ENCODE measurements at regions not wholly inside any gene's neighbourhood (a gene's known extent, or its start where the extent isn't known, plus 50 kb on each side); places are given as distances from the start of the nearest gene placed in this dataset.
"Not testable (repeated sequence)": the region's sequence is repeated elsewhere in the genome, so short reads cannot be mapped to it uniquely, and the experiment has no call there.

GRCh38 chr2:228927028-228928010 is 343.8 kb downstream of the PID1 start:
- no peak for DNase-seq (ENCODE audit: extremely low read depth, insufficient read length)
- Histone ChIP-seq H3K36me3 (ENCODE audit: control insufficient read depth, insufficient read depth, low read length) (no peaks in the 10 kb centered on the region), H3K27me3 (replicated peaks; ENCODE audit: control insufficient read depth, insufficient read depth, low read length) (no peaks in the 10 kb centered on the region), H3K4me3 (replicated peaks; ENCODE audit: low read depth, low read length) (no peak overlapping the region)
- no peak for TF ChIP-seq CTCF (IDR thresholded peaks at IDR 0.05; ENCODE audit: insufficient read depth, low read length, poor library complexity, severe bottlenecking)

GRCh38 chr2:228919808-228920207 is 351.3 kb downstream of the PID1 start:
- Histone ChIP-seq H3K36me3 (ENCODE audit: control insufficient read depth, insufficient read depth, low read length) (no peaks in the 10 kb centered on the region), H3K27me3 (replicated peaks; ENCODE audit: control insufficient read depth, insufficient read depth, low read length) (no peaks in the 10 kb centered on the region), H3K4me3 (replicated peaks; ENCODE audit: low read depth, low read length) (no peak overlapping the region)
- no peak for DNase-seq (ENCODE audit: extremely low read depth, insufficient read length)
- no peak for TF ChIP-seq CTCF (IDR thresholded peaks at IDR 0.05; ENCODE audit: insufficient read depth, low read length, poor library complexity, severe bottlenecking)

- H3K27me3 ChIP-seq (replicated peaks; ENCODE audit: control insufficient read depth, insufficient read depth, low read length), result no peaks in the 10 kb centered on the region
- TF ChIP-seq CTCF (IDR thresholded peaks at IDR 0.05; ENCODE audit: insufficient read depth, low read length, poor library complexity, severe bottlenecking), result no peak
- H3K36me3 ChIP-seq (ENCODE audit: control insufficient read depth, insufficient read depth, low read length), result no peaks in the 10 kb centered on the region
- DNase-seq (ENCODE audit: extremely low read depth, insufficient read length), result no peak
- H3K4me3 ChIP-seq (replicated peaks; ENCODE audit: low read depth, low read length), result no peak overlapping the region
Observed at GRCh38 chr2:228917220-228917619, 353.9 kb downstream of the PID1 start.

GRCh38 chr2:228916416-228917090 is 354.5 kb downstream of the PID1 start:
- Histone ChIP-seq H3K27me3 (replicated peaks; ENCODE audit: control insufficient read depth, insufficient read depth, low read length) (no peaks in the 10 kb centered on the region), H3K36me3 (ENCODE audit: control insufficient read depth, insufficient read depth, low read length) (no peaks in the 10 kb centered on the region), H3K4me3 (replicated peaks; ENCODE audit: low read depth, low read length) (no peak overlapping the region)
- no peak for TF ChIP-seq CTCF (IDR thresholded peaks at IDR 0.05; ENCODE audit: insufficient read depth, low read length, poor library complexity, severe bottlenecking)
- DNase-seq (ENCODE audit: extremely low read depth, insufficient read length), result no peak

- TF ChIP-seq CTCF (IDR thresholded peaks at IDR 0.05; ENCODE audit: insufficient read depth, low read length, poor library complexity, severe bottlenecking), result no peak
- no peak for DNase-seq (ENCODE audit: extremely low read depth, insufficient read length)
- no peak overlapping the region for H3K4me3 ChIP-seq (replicated peaks; ENCODE audit: low read depth, low read length)
- no peaks in the 10 kb centered on the region for H3K27me3 ChIP-seq (replicated peaks; ENCODE audit: control insufficient read depth, insufficient read depth, low read length)
- no peaks in the 10 kb centered on the region for H3K36me3 ChIP-seq (ENCODE audit: control insufficient read depth, insufficient read depth, low read length)
Observed at GRCh38 chr2:228913176-228913575, 357.9 kb downstream of the PID1 start.

GRCh38 chr2:228910872-228911271 is 360.2 kb downstream of the PID1 start:
- not testable (repeated sequence) for H3K27me3 ChIP-seq (replicated peaks; ENCODE audit: control insufficient read depth, insufficient read depth, low read length); DNase-seq (ENCODE audit: extremely low read depth, insufficient read length); H3K36me3 ChIP-seq (ENCODE audit: control insufficient read depth, insufficient read depth, low read length); H3K4me3 ChIP-seq (replicated peaks; ENCODE audit: low read depth, low read length)

Data from GM06990 (cell line).